ENCODE measurements at regions not wholly inside any gene's neighbourhood (a gene's known extent, or its start where the extent isn't known, plus 50 kb on each side); places are given as distances from the start of the nearest gene placed in this dataset.
"Not testable (repeated sequence)": the region's sequence is repeated elsewhere in the genome, so short reads cannot be mapped to it uniquely, and the experiment has no call there.

DNA sequence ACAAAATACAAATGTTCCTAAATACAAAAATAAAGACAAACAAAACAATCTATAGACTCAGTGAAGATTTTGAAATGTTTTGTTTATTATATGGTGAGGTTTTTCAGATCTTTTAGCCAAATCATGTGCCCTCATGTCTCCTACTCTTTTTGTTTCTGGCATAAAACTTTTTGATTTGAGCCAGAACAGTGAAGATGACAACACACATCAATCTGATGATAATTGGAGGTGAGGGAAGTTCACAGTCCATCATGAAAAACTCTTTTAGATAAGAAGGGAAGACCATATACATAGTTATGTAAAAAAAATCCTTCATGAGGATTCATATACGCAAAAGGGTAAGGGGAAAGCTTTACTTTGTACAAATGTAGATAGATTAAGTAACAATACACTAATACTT is 75.1 kb upstream of the OSBPL11 start:
- DNase-seq (ENCODE audit: low spot score), result no peak
- TF ChIP-seq, protein P1, sequence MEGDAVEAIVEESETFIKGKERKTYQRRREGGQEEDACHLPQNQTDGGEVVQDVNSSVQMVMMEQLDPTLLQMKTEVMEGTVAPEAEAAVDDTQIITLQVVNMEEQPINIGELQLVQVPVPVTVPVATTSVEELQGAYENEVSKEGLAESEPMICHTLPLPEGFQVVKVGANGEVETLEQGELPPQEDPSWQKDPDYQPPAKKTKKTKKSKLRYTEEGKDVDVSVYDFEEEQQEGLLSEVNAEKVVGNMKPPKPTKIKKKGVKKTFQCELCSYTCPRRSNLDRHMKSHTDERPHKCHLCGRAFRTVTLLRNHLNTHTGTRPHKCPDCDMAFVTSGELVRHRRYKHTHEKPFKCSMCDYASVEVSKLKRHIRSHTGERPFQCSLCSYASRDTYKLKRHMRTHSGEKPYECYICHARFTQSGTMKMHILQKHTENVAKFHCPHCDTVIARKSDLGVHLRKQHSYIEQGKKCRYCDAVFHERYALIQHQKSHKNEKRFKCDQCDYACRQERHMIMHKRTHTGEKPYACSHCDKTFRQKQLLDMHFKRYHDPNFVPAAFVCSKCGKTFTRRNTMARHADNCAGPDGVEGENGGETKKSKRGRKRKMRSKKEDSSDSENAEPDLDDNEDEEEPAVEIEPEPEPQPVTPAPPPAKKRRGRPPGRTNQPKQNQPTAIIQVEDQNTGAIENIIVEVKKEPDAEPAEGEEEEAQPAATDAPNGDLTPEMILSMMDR (IDR thresholded peaks at IDR 0.05; ENCODE audit: extremely low read depth, missing control alignments), result no peak

GRCh38 chr3:125670945-125671344 is 75.6 kb upstream of the OSBPL11 start:
- no peak for DNase-seq (ENCODE audit: low spot score)
- TF ChIP-seq, protein P1 (IDR thresholded peaks at IDR 0.05; ENCODE audit: extremely low read depth, missing control alignments), result no peak

DNA sequence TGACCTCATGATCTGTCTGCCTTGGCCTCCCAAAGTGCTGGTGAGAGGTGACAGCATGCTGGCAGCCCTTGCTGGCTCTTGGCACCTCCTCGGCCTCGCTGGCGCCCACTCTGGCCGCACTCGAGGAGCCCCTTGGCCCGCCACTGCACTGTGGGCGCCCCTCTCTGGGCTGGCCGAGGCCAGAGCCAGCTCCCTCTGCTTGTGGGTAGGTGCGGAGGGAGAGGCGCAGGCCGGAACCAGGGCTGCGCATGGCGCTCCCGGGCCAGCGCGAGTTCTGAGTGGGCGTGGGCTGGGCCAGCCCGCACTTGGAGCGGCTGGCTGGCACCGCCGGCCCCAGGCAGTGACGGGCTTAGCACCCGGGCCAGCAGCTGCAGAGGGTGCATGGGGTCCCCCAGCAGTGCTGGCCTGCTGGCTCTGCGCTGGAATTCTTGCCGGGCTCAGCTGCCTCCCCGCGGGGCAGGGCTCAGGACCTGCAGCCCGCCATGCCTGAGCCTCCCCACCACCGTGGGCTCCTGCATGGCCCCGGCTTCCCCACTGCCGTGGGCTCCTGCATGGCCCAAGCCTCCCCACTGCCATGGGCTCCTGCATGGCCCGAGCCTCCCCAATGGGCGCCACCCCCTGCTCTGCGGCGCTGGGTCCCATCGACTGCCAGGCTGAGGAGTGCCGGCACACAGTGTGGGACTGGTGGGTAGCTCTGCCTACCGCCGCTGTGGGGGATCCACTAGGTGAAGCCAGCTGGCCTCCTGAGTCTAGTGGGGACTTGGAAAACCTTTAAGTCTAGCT is 76.4 kb upstream of the OSBPL11 start:
- TF ChIP-seq, protein P1 (IDR thresholded peaks at IDR 0.05; ENCODE audit: extremely low read depth, missing control alignments), result no peak
- no peak for DNase-seq (ENCODE audit: low spot score)

GRCh38 chr3:125675791-125676190 is 80.5 kb upstream of the OSBPL11 start:
- TF ChIP-seq, protein P1 (IDR thresholded peaks at IDR 0.05; ENCODE audit: extremely low read depth, missing control alignments), result no peak
- DNase-seq (ENCODE audit: low spot score), result no peak

DNA sequence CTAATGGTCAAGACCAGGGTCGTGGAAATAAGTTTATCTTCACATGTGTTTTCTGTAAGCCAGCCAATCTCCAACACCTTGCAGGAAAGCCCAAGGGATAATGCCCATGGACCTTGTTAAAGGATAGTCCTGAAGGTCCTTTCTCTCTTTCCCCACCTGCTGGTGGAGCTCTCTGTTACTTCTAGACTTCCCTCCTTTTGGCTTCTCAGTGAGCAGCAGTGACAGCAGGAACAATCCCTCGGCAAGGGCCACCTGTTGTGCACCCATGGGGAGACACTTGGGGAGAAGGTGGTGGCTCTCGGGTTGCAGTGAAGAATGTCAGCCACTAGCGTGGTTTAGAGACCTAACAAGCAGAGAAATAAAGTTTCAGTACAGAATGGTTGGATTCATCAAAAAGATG is 84.0 kb upstream of the OSBPL11 start:
- TF ChIP-seq, protein P1 (IDR thresholded peaks at IDR 0.05; ENCODE audit: extremely low read depth, missing control alignments), result no peak
- DNase-seq (ENCODE audit: low spot score), result no peak

- TF ChIP-seq, protein P1 (IDR thresholded peaks at IDR 0.05; ENCODE audit: extremely low read depth, missing control alignments), result no peak
Measured at GRCh38 chr3:125681146-125681545, 85.8 kb upstream of the OSBPL11 start.

GRCh38 chr3:125681906-125682305 is 86.6 kb upstream of the OSBPL11 start:
- not testable (repeated sequence) for DNase-seq (ENCODE audit: low spot score)

More at GRCh38 chr3:125681146-125681545, 85.8 kb upstream of the OSBPL11 start:
- no peak for DNase-seq (ENCODE audit: low spot score)

DNA sequence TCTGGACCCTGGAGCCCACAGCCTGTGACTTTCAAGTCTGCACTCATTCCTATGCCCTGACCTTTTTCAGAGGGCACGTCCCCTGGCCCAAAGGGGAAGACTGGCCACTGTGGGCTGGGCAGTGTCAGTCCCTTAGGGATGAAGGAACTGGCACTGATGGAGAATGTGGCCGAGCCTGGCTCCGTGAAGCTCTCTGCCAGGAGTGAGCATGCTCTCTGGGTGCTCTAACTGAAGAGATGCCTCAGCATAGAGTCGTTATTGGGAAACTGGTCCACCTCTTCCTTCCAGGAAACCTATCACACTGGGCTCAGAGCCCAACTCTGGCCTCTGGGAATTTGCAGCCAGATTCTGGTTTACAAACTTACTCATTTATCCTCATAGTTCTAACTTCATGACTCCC is 87.3 kb upstream of the OSBPL11 start:
- not testable (repeated sequence) for DNase-seq (ENCODE audit: low spot score)

Data from GM20000 (cell line).